ENCODE measurements at regions not wholly inside any gene's neighbourhood (a gene's known extent, or its start where the extent isn't known, plus 50 kb on each side); places are given as distances from the start of the nearest gene placed in this dataset.

DNA sequence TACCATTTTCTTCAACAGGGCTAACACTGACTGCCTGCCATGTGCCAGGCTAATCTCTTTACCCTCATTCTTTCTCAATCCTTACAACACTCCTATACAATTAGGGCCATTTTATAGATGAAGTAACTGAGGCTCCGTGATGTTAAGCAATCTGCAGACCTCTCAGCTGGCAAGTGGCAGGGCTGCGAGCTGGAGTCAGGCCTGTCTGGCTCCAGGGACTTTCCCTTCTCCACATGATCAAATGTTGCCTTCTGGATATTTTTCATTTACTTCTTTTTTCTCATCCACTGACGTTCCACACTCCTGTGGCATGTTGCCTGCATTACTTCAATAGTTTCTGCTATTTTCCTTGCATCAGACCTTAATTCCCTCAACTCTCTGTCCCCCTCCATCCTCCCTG lies 55.2 kb upstream of the TAGAP start:
- H3K27me3 ChIP-seq (ENCODE audit: control insufficient read depth, insufficient read depth), result no peaks in the 10 kb centered on the region
- H3K27ac ChIP-seq (ENCODE audit: low read length), result no peak overlapping the region
- no peak for ATAC-seq
- no peak for DNase-seq
- intact Hi-C loops (cut with DNase I), result loop anchor here in 2 of 4 donors (5.0 to 10.0 kb wide), 4 partner anchors 53 to 395 kb away; partner anchors contain the start of genes RSPH3 (in 1 of the 2) and TAGAP (in 1 of the 2)
- WGBS, result 71% methylated on average over 3 of the region's 3 CpGs
- H3K9me3 ChIP-seq (ENCODE audit: control insufficient read depth, low read length), result no peaks in the 10 kb centered on the region
- H3K4me1 ChIP-seq (ENCODE audit: control insufficient read depth, insufficient read depth, low read length), result no peaks in the 10 kb centered on the region
- no peak overlapping the region for H3K4me3 ChIP-seq (ENCODE audit: low read length)

DNA sequence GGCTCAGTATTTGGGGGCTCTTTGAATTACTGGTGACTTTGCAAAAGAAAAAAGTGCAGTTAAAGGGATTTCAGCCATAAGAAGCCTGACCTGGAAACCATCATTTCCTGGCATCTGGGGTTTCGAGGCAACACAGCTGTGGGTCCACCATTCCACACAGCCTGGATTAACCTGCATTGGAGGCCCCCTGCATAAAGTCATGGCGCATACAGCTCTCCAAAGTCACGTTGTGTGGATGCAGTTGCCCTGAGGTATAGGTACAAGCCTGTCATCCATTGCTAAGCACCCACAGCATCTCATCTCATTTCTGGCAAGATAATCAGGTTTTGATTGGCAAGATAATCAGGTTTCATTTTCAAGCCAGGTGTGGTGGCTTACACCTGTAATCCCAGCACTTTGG lies 54.5 kb upstream of the TAGAP start:
- Histone ChIP-seq H3K27ac (ENCODE audit: low read length) (no peak overlapping the region), H3K9me3 (ENCODE audit: control insufficient read depth, low read length) (no peaks in the 10 kb centered on the region), H3K4me3 (ENCODE audit: low read length) (no peak overlapping the region), H3K4me1 (ENCODE audit: control insufficient read depth, insufficient read depth, low read length) (no peaks in the 10 kb centered on the region), H3K27me3 (ENCODE audit: control insufficient read depth, insufficient read depth) (no peaks in the 10 kb centered on the region)
- intact Hi-C loops (cut with DNase I), result no loop called here
- no peak for ATAC-seq
- 88% methylated on average over 3 of the region's 3 CpGs for WGBS
- DNase-seq, result no peak

DNA sequence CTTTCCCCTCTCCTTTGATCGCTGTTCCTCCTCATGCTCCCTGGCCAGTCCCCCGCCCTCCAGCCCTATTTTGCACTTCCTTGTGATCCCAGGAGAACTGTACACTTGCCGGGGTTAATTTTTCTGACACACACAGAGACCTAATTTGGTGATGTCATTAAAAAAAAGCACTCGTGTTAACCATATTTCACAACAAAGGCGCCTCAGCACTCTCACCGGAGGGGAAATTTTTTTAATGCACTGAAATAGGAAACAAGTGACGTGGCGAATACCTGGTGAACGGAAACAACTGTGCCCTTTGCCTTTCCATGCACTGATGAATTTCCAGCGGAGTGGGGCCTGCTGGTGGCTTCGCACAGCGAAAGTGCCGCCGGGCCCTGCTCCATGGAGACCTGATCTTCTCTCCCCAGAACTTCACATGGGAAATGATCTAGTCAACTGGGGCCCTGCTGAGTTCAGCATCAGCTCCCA lies 53.9 kb upstream of the TAGAP start:
- ATAC-seq, result no peak
- no peak overlapping the region for H3K4me3 ChIP-seq (ENCODE audit: low read length)
- DNase-seq, result no peak
- intact Hi-C loops (cut with DNase I), result no loop called here
- no peaks in the 10 kb centered on the region for H3K4me1 ChIP-seq (ENCODE audit: control insufficient read depth, insufficient read depth, low read length)
- 75% methylated on average over 14 of the region's 14 CpGs for WGBS
- H3K27me3 ChIP-seq (ENCODE audit: control insufficient read depth, insufficient read depth), result no peaks in the 10 kb centered on the region
- no peak overlapping the region for H3K27ac ChIP-seq (ENCODE audit: low read length)
- no peaks in the 10 kb centered on the region for H3K9me3 ChIP-seq (ENCODE audit: control insufficient read depth, low read length)

DNA sequence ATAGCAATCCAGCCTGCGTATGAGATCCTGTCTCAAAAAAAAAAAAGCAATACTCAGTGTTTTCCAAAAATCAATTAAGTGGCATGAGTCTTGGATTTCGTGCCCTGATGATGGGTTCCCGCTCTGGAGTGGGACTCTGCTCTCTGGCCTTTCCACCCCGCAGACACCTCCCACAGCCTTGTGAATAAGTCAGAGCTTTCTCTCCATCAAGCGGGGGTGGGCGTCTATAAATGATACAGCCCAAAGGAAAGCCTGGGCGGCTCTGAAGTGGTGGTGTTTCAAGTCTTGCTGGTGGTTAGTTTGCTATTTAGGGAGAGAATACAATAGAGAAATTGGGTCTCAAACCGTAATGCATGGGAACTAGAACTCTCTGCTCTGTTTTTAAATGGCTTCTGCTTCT lies 52.5 kb upstream of the TAGAP start:
- intact Hi-C loops (cut with DNase I), result no loop called here
- ATAC-seq, result no peak
- WGBS, result 92% methylated on average over 8 of the region's 8 CpGs
- DNase-seq, result no peak
- H3K4me3 ChIP-seq (ENCODE audit: low read length), result no peak overlapping the region
- no peaks in the 10 kb centered on the region for H3K27me3 ChIP-seq (ENCODE audit: control insufficient read depth, insufficient read depth)
- H3K27ac ChIP-seq (ENCODE audit: low read length), result no peak overlapping the region
- H3K9me3 ChIP-seq (ENCODE audit: control insufficient read depth, low read length), result no peaks in the 10 kb centered on the region
- no peaks in the 10 kb centered on the region for H3K4me1 ChIP-seq (ENCODE audit: control insufficient read depth, insufficient read depth, low read length)

DNA sequence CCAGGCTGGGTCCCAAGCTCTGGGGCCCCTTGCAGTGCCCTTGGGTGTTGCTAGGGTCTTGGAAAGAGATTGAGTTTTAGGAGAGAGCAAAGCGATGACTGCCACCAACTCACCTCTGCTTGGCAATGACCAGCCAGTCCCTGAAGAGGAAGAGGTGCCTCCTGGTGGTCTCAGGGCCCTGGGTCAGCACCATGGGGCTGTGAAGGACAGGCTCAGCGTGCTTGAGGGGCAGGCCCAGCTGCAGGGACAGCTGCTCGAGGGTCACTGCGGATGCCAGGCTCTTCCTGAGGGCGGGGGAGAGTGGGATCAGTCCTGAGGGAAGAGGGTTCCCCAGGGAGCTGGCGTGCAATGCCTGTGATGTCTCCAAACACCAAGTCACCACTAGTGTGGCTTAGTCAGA lies 50.8 kb upstream of the TAGAP start:
- no peak for ATAC-seq
- H3K4me1 ChIP-seq (ENCODE audit: control insufficient read depth, insufficient read depth, low read length), result no peaks in the 10 kb centered on the region
- WGBS, result 71% methylated on average over 6 of the region's 6 CpGs

DNA sequence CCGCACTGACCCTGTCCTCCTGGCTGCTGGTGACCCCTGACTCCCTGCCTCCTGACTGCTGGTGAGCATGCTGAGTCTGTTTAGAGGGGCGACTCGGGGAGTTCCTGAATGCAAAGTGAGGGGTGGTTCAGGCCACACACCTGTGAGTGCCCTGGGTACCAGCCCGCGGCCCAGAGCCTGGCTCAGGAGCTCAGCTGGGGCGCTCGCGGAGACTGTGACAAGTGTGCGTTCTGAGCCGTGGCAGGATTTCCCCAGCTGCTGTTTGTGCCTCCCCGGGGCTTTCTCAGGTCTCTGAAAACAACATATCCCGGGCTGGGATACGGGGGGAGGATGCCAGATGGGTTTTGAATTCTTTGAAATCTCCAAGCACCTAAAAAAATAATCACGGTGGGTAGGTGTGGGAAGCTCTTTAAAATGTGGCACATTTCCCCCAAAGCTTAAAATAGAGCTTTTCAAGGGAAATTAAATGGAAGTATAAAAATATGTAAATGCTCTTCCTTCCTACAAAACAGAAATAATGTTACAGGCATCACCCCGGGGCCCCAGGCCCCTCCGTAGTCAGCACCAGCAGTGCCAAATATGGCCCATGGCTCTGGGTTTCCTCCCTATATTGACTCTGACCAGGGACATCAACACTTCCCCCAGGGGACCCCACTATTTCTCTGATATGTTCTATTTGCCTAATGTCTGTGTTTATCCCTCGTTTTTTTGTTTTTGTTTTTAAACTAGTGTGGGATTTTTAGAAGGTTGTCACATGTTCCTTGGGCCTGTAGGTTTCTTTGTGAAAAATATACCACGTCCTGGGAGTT lies 49.9 kb upstream of the TAGAP start:
- no peaks in the 10 kb centered on the region for H3K27me3 ChIP-seq (ENCODE audit: control insufficient read depth, insufficient read depth)
- H3K4me1 ChIP-seq (ENCODE audit: control insufficient read depth, insufficient read depth, low read length), result no peaks in the 10 kb centered on the region
- H3K9me3 ChIP-seq (ENCODE audit: control insufficient read depth, low read length), result no peaks in the 10 kb centered on the region
- DNase-seq, result no peak
- intact Hi-C loops (cut with DNase I), result no loop called here
- H3K4me3 ChIP-seq (ENCODE audit: low read length), result no peak overlapping the region
- no peak for ATAC-seq
- WGBS, result 56% methylated on average over 18 of the region's 18 CpGs
- no peak overlapping the region for H3K27ac ChIP-seq (ENCODE audit: low read length)

More for the DNA sequence above, 50.8 kb upstream of the TAGAP start:
- intact Hi-C loops (cut with DNase I), result no loop called here
- Histone ChIP-seq H3K4me3 (ENCODE audit: low read length) (no peak overlapping the region), H3K27ac (ENCODE audit: low read length) (no peak overlapping the region), H3K9me3 (ENCODE audit: control insufficient read depth, low read length) (no peaks in the 10 kb centered on the region), H3K27me3 (ENCODE audit: control insufficient read depth, insufficient read depth) (no peaks in the 10 kb centered on the region)
- no peak for DNase-seq
